ENCODE measurements at regions not wholly inside any gene's neighbourhood (a gene's known extent, or its start where the extent isn't known, plus 50 kb on each side); places are given as distances from the start of the nearest gene placed in this dataset.

DNA sequence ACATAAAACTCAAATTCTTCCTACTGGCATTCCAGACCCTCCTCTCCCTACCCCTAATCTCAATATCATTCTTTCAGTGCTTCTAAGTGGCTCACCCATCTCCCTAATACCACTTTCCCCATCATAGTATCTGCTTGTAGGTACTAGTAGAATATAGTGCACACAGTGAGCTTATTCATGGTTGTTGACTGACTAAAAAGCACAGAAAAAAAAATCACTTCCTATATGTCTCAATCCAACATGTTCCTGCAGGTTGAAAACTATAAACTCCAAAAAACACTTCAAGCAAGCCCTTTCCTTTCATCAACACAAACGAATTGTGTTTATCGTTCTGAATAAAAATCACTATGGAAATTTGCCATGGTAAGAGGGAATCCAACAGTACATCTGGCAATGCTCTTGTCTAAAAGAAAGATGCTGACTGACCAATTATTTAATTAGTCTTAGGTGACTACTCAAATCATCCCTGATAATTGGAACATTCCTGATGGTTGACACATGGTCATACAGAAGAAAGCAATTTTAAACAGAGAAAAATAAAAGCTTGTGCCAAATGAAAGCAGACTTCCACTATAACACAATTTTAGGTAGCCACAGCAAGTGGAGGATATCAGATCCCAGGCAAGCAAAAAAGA, 87.1 kb downstream of the NDUFS5 start:
- H3K79me2 ChIP-seq (ENCODE audit: control insufficient read depth, insufficient read depth, low read length) = peaks cover 70% of the 10 kb centered on the region
- H3K36me3 ChIP-seq (ENCODE audit: control insufficient read depth, insufficient read depth, low read length) = no peaks in the 10 kb centered on the region
- peaks cover 17% of the 10 kb centered on the region for H3K79me1 ChIP-seq (ENCODE audit: low read length)
- no peak overlapping the region for H3K23ac ChIP-seq (ENCODE audit: low read length)
- H4K8ac ChIP-seq (ENCODE audit: low read depth, low read length) = no peak overlapping the region
- no peak overlapping the region for H2BK5ac ChIP-seq (ENCODE audit: low read length)
- H2BK15ac ChIP-seq (replicated peaks; ENCODE audit: low read depth) = no peak overlapping the region
- no peaks in the 10 kb centered on the region for H3K27me3 ChIP-seq (ENCODE audit: insufficient read depth, low read length, poor library complexity)
- no peak overlapping the region for H3K4me2 ChIP-seq (ENCODE audit: low read length)
- no peak overlapping the region for H3K18ac ChIP-seq (ENCODE audit: low read length)
- WGBS (ENCODE audit: extremely low coverage, insufficient coverage, low lambda C conversion rate) = no CpG with 5 or more reads among the region's 2 CpGs
- H3K27ac ChIP-seq (ENCODE audit: low read depth, low read length) = no peak overlapping the region
- no peak overlapping the region for H3K56ac ChIP-seq (ENCODE audit: low read length)
- H3K4ac ChIP-seq (ENCODE audit: low read depth, low read length) = no peak overlapping the region
- H2AK5ac ChIP-seq (ENCODE audit: low read length) = no peak overlapping the region
- H2BK120ac ChIP-seq (ENCODE audit: low read depth, low read length) = no peak overlapping the region
- no peak overlapping the region for H3K4me3 ChIP-seq (ENCODE audit: low read length)
- DNase-seq = no peak
- H3K9ac ChIP-seq (ENCODE audit: low read length) = no peak overlapping the region
- H4K5ac ChIP-seq (ENCODE audit: low read length) = no peak overlapping the region
- H3K4me1 ChIP-seq (ENCODE audit: control insufficient read depth, low read depth, low read length) = peaks cover 2% of the 10 kb centered on the region

GRCh38 chr1:39115271-39116110, 89.0 kb upstream of the MACF1 start:
- Histone ChIP-seq H3K27me3 (ENCODE audit: insufficient read depth, low read length, poor library complexity) (no peaks in the 10 kb centered on the region), H3K4me2 (ENCODE audit: low read length) (no peak overlapping the region), H2AK5ac (ENCODE audit: low read length) (no peak overlapping the region), H3K23ac (ENCODE audit: low read length) (no peak overlapping the region), H3K9ac (ENCODE audit: low read length) (no peak overlapping the region), H3K18ac (ENCODE audit: low read length) (no peak overlapping the region), H4K5ac (ENCODE audit: low read length) (no peak overlapping the region), H3K27ac (ENCODE audit: low read depth, low read length) (no peak overlapping the region), H2BK15ac (replicated peaks; ENCODE audit: low read depth) (no peak overlapping the region), H3K4me1 (ENCODE audit: control insufficient read depth, low read depth, low read length) (peaks cover 2% of the 10 kb centered on the region), H3K79me2 (ENCODE audit: control insufficient read depth, insufficient read depth, low read length) (peaks cover 64% of the 10 kb centered on the region), H2BK5ac (ENCODE audit: low read length) (no peak overlapping the region), H3K4me3 (ENCODE audit: low read length) (no peak overlapping the region), H2BK120ac (ENCODE audit: low read depth, low read length) (no peak overlapping the region), H3K4ac (ENCODE audit: low read depth, low read length) (no peak overlapping the region), H3K36me3 (ENCODE audit: control insufficient read depth, insufficient read depth, low read length) (no peaks in the 10 kb centered on the region), H3K79me1 (ENCODE audit: low read length) (peaks cover 21% of the 10 kb centered on the region), H3K56ac (ENCODE audit: low read length) (no peak overlapping the region), H4K8ac (ENCODE audit: low read depth, low read length) (no peak overlapping the region)
- no peak for DNase-seq
- WGBS (ENCODE audit: extremely low coverage, insufficient coverage, low lambda C conversion rate) = 100% methylated on average over 1 of the region's 4 CpGs

DNA sequence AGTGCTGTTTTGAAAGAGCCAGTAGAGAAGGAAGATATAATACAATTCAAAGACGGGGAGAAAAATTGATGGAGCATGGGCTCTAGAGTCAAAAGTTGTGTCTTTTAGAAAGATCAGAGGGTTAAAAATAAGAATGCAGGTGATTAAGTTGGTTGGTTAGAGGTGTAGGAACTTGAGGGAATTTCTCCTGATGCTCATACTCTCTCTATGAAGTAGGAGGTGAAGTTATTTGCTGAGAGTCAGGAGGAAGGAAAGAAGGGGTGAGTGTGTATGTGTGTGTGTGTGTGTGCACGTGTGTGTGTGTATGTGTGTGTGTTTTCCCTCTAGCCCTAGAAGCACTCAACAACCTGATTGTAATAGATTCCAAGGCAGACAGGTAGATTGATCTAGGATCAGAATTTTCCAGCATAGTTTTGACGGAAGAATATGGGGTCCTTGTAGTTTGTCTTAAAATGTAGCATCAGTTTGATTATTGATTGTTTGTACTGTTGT, 88.3 kb upstream of the MACF1 start:
- Histone ChIP-seq H3K36me3 (ENCODE audit: control insufficient read depth, insufficient read depth, low read length) (no peaks in the 10 kb centered on the region), H3K27me3 (ENCODE audit: insufficient read depth, low read length, poor library complexity) (no peaks in the 10 kb centered on the region), H3K27ac (ENCODE audit: low read depth, low read length) (no peak overlapping the region), H3K4me3 (ENCODE audit: low read length) (no peak overlapping the region), H3K4me1 (ENCODE audit: control insufficient read depth, low read depth, low read length) (peaks cover 2% of the 10 kb centered on the region), H3K79me2 (ENCODE audit: control insufficient read depth, insufficient read depth, low read length) (peaks cover 58% of the 10 kb centered on the region), H4K8ac (ENCODE audit: low read depth, low read length) (no peak overlapping the region), H3K4ac (ENCODE audit: low read depth, low read length) (no peak overlapping the region), H3K9ac (ENCODE audit: low read length) (no peak overlapping the region), H3K79me1 (ENCODE audit: low read length) (peaks cover 21% of the 10 kb centered on the region), H4K5ac (ENCODE audit: low read length) (no peak overlapping the region), H2AK5ac (ENCODE audit: low read length) (no peak overlapping the region), H3K18ac (ENCODE audit: low read length) (no peak overlapping the region), H2BK15ac (replicated peaks; ENCODE audit: low read depth) (no peak overlapping the region), H2BK120ac (ENCODE audit: low read depth, low read length) (no peak overlapping the region), H3K56ac (ENCODE audit: low read length) (no peak overlapping the region), H2BK5ac (ENCODE audit: low read length) (no peak overlapping the region), H3K4me2 (ENCODE audit: low read length) (no peak overlapping the region), H3K23ac (ENCODE audit: low read length) (no peak overlapping the region)
- no CpG with 5 or more reads among the region's 3 CpGs for WGBS (ENCODE audit: extremely low coverage, insufficient coverage, low lambda C conversion rate)
- no peak for DNase-seq

DNA sequence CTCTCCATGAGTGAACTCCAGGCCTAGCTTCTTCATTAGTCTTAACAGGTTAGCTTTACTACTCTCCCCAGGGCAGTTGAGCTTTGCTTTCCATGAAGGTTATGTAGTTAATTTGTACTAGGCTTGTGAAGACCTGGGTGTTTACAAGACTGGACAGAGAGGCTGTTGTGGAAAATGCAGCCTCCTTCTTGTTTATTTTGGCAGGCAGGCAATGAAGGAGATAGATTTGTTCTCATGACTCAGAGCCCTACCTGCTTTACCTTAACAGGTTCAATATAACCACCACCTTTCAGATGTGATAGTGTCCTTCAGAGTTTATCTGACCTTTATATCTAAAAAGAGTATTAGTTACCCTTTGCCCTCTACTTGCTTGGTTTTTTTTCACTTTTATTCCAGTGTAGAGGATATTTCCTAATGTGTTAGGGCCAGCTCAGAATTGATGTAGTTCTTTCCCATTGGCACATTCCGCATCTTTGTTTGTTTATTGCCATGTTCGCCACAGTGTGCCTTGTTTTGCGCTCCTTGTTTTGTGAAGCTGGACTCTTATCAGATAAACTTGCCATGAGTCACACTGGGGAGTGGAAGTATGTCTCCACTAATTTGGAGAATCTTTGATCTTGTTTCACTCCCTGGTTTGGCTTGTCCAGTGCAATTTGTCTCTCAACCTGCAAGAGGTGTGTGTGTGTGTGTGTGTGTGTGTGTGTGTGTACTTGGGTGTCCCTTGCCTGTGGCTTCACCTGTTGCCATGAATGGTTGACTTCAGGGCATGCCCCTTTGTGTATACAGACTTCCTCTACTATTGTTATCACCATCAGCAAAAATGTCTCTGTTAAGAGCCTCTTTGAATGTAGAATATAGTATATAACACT, 87.4 kb upstream of the MACF1 start:
- Histone ChIP-seq H3K18ac (ENCODE audit: low read length) (no peak overlapping the region), H3K9ac (ENCODE audit: low read length) (no peak overlapping the region), H3K4me3 (ENCODE audit: low read length) (no peak overlapping the region), H2BK120ac (ENCODE audit: low read depth, low read length) (no peak overlapping the region), H3K4me2 (ENCODE audit: low read length) (no peak overlapping the region), H3K27ac (ENCODE audit: low read depth, low read length) (no peak overlapping the region), H3K4me1 (ENCODE audit: control insufficient read depth, low read depth, low read length) (peaks cover 2% of the 10 kb centered on the region), H4K5ac (ENCODE audit: low read length) (no peak overlapping the region), H4K8ac (ENCODE audit: low read depth, low read length) (no peak overlapping the region), H2BK5ac (ENCODE audit: low read length) (no peak overlapping the region), H3K79me2 (ENCODE audit: control insufficient read depth, insufficient read depth, low read length) (peaks cover 55% of the 10 kb centered on the region), H2BK15ac (replicated peaks; ENCODE audit: low read depth) (no peak overlapping the region), H3K23ac (ENCODE audit: low read length) (no peak overlapping the region), H3K36me3 (ENCODE audit: control insufficient read depth, insufficient read depth, low read length) (no peaks in the 10 kb centered on the region), H3K4ac (ENCODE audit: low read depth, low read length) (no peak overlapping the region), H3K27me3 (ENCODE audit: insufficient read depth, low read length, poor library complexity) (no peaks in the 10 kb centered on the region), H3K56ac (ENCODE audit: low read length) (no peak overlapping the region), H2AK5ac (ENCODE audit: low read length) (no peak overlapping the region), H3K79me1 (ENCODE audit: low read length) (peaks cover 21% of the 10 kb centered on the region)
- no CpG with 5 or more reads among the region's 3 CpGs for WGBS (ENCODE audit: extremely low coverage, insufficient coverage, low lambda C conversion rate)
- no peak for DNase-seq

- no CpG with 5 or more reads among the region's 1 CpG for WGBS (ENCODE audit: extremely low coverage, insufficient coverage, low lambda C conversion rate)
- no peak overlapping the region for H4K5ac ChIP-seq (ENCODE audit: low read length)
Measured at GRCh38 chr1:39117899-39118450, 86.5 kb upstream of the MACF1 start.

More at GRCh38 chr1:39117899-39118450, 86.5 kb upstream of the MACF1 start:
- H3K4me2 ChIP-seq (ENCODE audit: low read length) = no peak overlapping the region
- H3K79me1 ChIP-seq (ENCODE audit: low read length) = peaks cover 20% of the 10 kb centered on the region
- H3K18ac ChIP-seq (ENCODE audit: low read length) = no peak overlapping the region
- H3K79me2 ChIP-seq (ENCODE audit: control insufficient read depth, insufficient read depth, low read length) = peaks cover 50% of the 10 kb centered on the region
- H2BK5ac ChIP-seq (ENCODE audit: low read length) = no peak overlapping the region
- no peak overlapping the region for H3K56ac ChIP-seq (ENCODE audit: low read length)
- no peak overlapping the region for H2BK15ac ChIP-seq (replicated peaks; ENCODE audit: low read depth)
- H2AK5ac ChIP-seq (ENCODE audit: low read length) = no peak overlapping the region
- H3K4me3 ChIP-seq (ENCODE audit: low read length) = no peak overlapping the region
- H3K4me1 ChIP-seq (ENCODE audit: control insufficient read depth, low read depth, low read length) = peaks cover 2% of the 10 kb centered on the region
- H3K9ac ChIP-seq (ENCODE audit: low read length) = no peak overlapping the region
- no peak for DNase-seq
- no peak overlapping the region for H4K8ac ChIP-seq (ENCODE audit: low read depth, low read length)
- H3K23ac ChIP-seq (ENCODE audit: low read length) = no peak overlapping the region
- no peak overlapping the region for H3K4ac ChIP-seq (ENCODE audit: low read depth, low read length)
- H3K27ac ChIP-seq (ENCODE audit: low read depth, low read length) = no peak overlapping the region
- no peak overlapping the region for H2BK120ac ChIP-seq (ENCODE audit: low read depth, low read length)
- no peaks in the 10 kb centered on the region for H3K36me3 ChIP-seq (ENCODE audit: control insufficient read depth, insufficient read depth, low read length)
- no peaks in the 10 kb centered on the region for H3K27me3 ChIP-seq (ENCODE audit: insufficient read depth, low read length, poor library complexity)
